CD4-positive, alpha-beta T cell (primary cell): ENCODE measurements at regions not wholly inside any gene's neighbourhood (a gene's known extent, or its start where the extent isn't known, plus 50 kb on each side); places are given as distances from the start of the nearest gene placed in this dataset.

Source experiments
- ATAC-seq: fragments of 200-7000 bp; cut with Tn5 transposase; one replicate; pipeline ENCODE4 v1.10.0; 2022; ENCODE audit warnings: mild to moderate bottlenecking; ENCODE audit not compliant: poor library complexity
- CTCF ChIA-PET: fragments of 350-600 bp; sonication (Branson Sonifier 250); formaldehyde crosslinking; loops from one replicate; lab custom pipeline; 2021; ENCODE audit warnings: antibody characterized with exemption, inconsistent platforms; lab: Charles Lee
- POLR2A ChIA-PET: fragments of 350-600 bp; sonication (Branson Sonifier 250); formaldehyde crosslinking; loops from one replicate; lab custom pipeline; 2021; ENCODE audit warnings: antibody characterized with exemption, inconsistent platforms; lab: Charles Lee
- DNase-seq, 14 experiments: peaks; one replicate each; pipeline ENCODE4 v3.0.0-alpha.2; 2013 to 2020; ENCODE audit warnings: mixed read lengths in 2 of 14
- H3K27ac ChIP-seq, 2 donors: one replicate each; pipeline versions ENCODE4 v1.5.1 to v1.7.0; 2013; ENCODE audit warnings: low read length in 2 of 2, low read depth in 1 of 2, mild to moderate bottlenecking in 1 of 2
- H3K27me3 ChIP-seq, 2 experiments: 1 replicate in 1 of 2; 2 replicates in 1 of 2; pipeline versions ENCODE4 v1.6.1 to v1.7.0; 2013; ENCODE audit warnings: low read length in 2 of 2, control low read depth in 1 of 2, mild to moderate bottlenecking in 1 of 2, moderate library complexity in 1 of 2; ENCODE audit not compliant: insufficient read depth in 2 of 2, control insufficient read depth in 1 of 2
- H3K36me3 ChIP-seq: one replicate; pipeline ENCODE4 v1.6.1; 2013; ENCODE audit warnings: low read length, control low read depth; ENCODE audit not compliant: insufficient read depth
- H3K4me1 ChIP-seq: one replicate; pipeline ENCODE4 v1.6.1; 2013; ENCODE audit warnings: low read length, control low read depth; ENCODE audit not compliant: insufficient read depth
- H3K4me3 ChIP-seq: one replicate; pipeline ENCODE4 v1.5.1; 2013; ENCODE audit warnings: mild to moderate bottlenecking, low read length, moderate library complexity
- H3K9me3 ChIP-seq, 2 experiments: 1 replicate in 1 of 2; 2 replicates in 1 of 2; pipeline versions ENCODE4 v1.6.1 to v1.7.0; 2013; ENCODE audit warnings: low read length in 2 of 2, mild to moderate bottlenecking in 2 of 2, control low read depth in 1 of 2, moderate library complexity in 1 of 2; ENCODE audit not compliant: control insufficient read depth in 1 of 2, insufficient read depth in 1 of 2
- H3K27ac Mint-ChIP-seq: one replicate; pipeline ENCODE4 v1.8.0; 2020; ENCODE audit warnings: mixed read lengths
- H3K27me3 Mint-ChIP-seq: one replicate; pipeline ENCODE4 v1.8.0; 2021; ENCODE audit warnings: mixed read lengths
- H3K36me3 Mint-ChIP-seq: one replicate; pipeline ENCODE4 v1.8.0; 2021; ENCODE audit warnings: low read depth, mixed read lengths
- H3K4me1 Mint-ChIP-seq: one replicate; pipeline ENCODE4 v1.8.0; 2021; ENCODE audit warnings: low read depth, mixed read lengths
- H3K4me3 Mint-ChIP-seq: one replicate; pipeline ENCODE4 v1.8.0; 2020; ENCODE audit warnings: mild to moderate bottlenecking, mixed read lengths
- H3K9me3 Mint-ChIP-seq: one replicate; pipeline ENCODE4 v1.8.0; 2020; ENCODE audit warnings: mixed read lengths
- CTCF ChIP-seq: fragments of 200-600 bp; IDR thresholded peaks from one replicate; pipeline ENCODE4 v1.8.0; 2022; ENCODE audit warnings: antibody characterized with exemption, mild to moderate bottlenecking
- intact Hi-C, 2 experiments: fragments of 100-400 bp; cut with DNase I in 1 of 2; cut with micrococcal nuclease in 1 of 2; formaldehyde crosslinking; loops; one replicate each; pipeline versions ENCODE4 v1.15.1 to v1.9.0; 2023 to 2025; cut with DNase I, micrococcal nuclease

- Mint-ChIP-seq H3K27ac (no peak overlapping the region), H3K4me1 (no peaks in the 10 kb centered on the region), H3K4me3 (no peak overlapping the region), H3K27me3 (peaks cover 47% of the 10 kb centered on the region), H3K36me3 (no peaks in the 10 kb centered on the region), H3K9me3 (no peaks in the 10 kb centered on the region)
- ChIA-PET POLR2A (no interaction called here), CTCF (no interaction called here)
- no peak for TF ChIP-seq CTCF
- no peaks in the 10 kb centered on the region for H3K9me3 ChIP-seq
- intact Hi-C loops: no loop called here
- H3K27ac ChIP-seq: no peak overlapping the region
- peaks cover 0 to 9% of the 10 kb centered on the region in 2 experiments for H3K27me3 ChIP-seq
- ATAC-seq: no peak
- no peak overlapping the region for H3K4me3 ChIP-seq
- no peak for DNase-seq
- H3K4me1 ChIP-seq: no peaks in the 10 kb centered on the region
- no peaks in the 10 kb centered on the region for H3K36me3 ChIP-seq
Observed at GRCh38 chr2:204278454-204278853, 266.8 kb upstream of the PARD3B start.

GRCh38 chr2:204279819-204280218 is 265.5 kb upstream of the PARD3B start:
- Histone ChIP-seq H3K36me3 (no peaks in the 10 kb centered on the region), H3K27ac (no peak overlapping the region), H3K4me3 (no peak overlapping the region), H3K9me3 (no peaks in the 10 kb centered on the region), H3K27me3 (peaks cover 0 to 9% of the 10 kb centered on the region in 2 experiments), H3K4me1 (no peaks in the 10 kb centered on the region)
- Mint-ChIP-seq H3K27me3 (peaks cover 51% of the 10 kb centered on the region), H3K36me3 (no peaks in the 10 kb centered on the region), H3K4me3 (no peak overlapping the region), H3K4me1 (no peaks in the 10 kb centered on the region), H3K9me3 (no peaks in the 10 kb centered on the region), H3K27ac (no peak overlapping the region)
- TF ChIP-seq CTCF: no peak
- ChIA-PET POLR2A (no interaction called here), CTCF (no interaction called here)
- intact Hi-C loops: no loop called here
- ATAC-seq (no peak), DNase-seq (no peak)

- ChIA-PET CTCF (no interaction called here), POLR2A (no interaction called here)
- ATAC-seq: no peak
- H3K4me1 Mint-ChIP-seq: no peaks in the 10 kb centered on the region
- Histone ChIP-seq H3K36me3 (no peaks in the 10 kb centered on the region), H3K27me3 (peaks cover 0 to 12% of the 10 kb centered on the region in 2 experiments), H3K9me3 (no peaks in the 10 kb centered on the region), H3K4me1 (no peaks in the 10 kb centered on the region), H3K4me3 (no peak overlapping the region), H3K27ac (no peak overlapping the region)
- no peak for DNase-seq
- H3K9me3 Mint-ChIP-seq: no peaks in the 10 kb centered on the region
- no peak overlapping the region for H3K4me3 Mint-ChIP-seq
- no peak for TF ChIP-seq CTCF
- H3K27me3 Mint-ChIP-seq: peaks cover 48% of the 10 kb centered on the region
- H3K36me3 Mint-ChIP-seq: no peaks in the 10 kb centered on the region
- H3K27ac Mint-ChIP-seq: no peak overlapping the region
- intact Hi-C loops: no loop called here
Observed at GRCh38 chr2:204280262-204280668, 265.0 kb upstream of the PARD3B start.
